ENCODE measurements at regions not wholly inside any gene's neighbourhood (a gene's known extent, or its start where the extent isn't known, plus 50 kb on each side); places are given as distances from the start of the nearest gene placed in this dataset.

DNA sequence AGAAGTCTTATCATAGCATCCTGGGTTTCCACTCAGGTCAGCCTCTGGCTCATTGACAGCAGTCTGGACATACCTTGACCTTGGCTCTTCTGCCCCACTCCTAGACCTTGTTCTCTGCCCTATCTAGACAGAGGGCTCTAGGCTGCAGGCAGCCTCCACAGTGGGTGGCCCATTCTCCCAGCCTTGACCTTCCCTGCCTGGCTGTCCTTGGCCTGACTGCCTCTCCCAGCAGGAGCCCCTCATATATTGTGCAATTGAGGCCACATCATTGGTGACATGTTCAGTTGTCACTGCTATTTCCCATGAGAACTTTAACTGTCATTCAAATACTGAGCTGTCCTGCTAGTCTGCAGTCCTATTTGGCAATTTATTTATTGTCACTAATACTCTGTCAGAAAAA, 503.4 kb downstream of the PLXNA4 start:
- no peak for DNase-seq (ENCODE audit: low read depth)

DNA sequence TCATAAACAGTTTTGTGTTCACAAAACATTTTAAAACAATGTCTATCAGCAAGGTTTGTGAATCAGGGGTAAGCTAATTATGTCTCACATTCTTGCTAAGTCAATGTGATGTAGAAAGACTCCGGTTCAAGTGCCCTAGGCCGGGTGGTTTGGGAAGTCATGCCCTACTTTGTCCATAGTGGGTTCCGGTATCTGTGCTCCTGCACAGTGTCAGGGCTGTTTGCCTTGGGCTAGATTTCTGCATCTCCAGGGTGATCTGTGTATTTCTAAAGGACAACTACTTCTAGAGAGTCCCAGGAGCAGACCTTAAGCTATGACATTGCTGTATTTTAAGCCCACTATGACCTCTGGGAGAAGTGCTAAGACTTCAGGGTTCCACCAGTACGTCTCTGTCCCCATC, 504.1 kb downstream of the PLXNA4 start:
- DNase-seq (ENCODE audit: low read depth), result no peak

DNA sequence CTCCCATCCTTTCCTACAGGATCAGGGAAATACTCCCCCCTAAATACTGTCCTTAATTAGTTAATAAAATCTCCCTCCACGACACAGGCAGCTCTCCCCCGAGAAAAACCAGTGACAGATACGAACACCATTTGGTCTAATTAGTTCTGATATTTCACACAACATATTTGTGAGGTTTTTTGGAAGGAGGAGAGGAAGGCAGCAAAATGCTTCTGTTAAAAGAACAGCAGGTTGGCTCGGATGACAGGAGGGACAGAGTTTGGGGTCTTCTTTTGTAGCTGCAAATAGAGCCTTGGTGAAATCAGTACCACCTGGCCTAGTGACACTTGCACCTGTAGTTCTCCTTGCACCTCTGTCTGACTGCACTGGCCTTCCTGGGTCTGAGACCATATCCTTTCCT, 507.0 kb downstream of the PLXNA4 start:
- DNase-seq (ENCODE audit: low read depth), result no peak

DNA sequence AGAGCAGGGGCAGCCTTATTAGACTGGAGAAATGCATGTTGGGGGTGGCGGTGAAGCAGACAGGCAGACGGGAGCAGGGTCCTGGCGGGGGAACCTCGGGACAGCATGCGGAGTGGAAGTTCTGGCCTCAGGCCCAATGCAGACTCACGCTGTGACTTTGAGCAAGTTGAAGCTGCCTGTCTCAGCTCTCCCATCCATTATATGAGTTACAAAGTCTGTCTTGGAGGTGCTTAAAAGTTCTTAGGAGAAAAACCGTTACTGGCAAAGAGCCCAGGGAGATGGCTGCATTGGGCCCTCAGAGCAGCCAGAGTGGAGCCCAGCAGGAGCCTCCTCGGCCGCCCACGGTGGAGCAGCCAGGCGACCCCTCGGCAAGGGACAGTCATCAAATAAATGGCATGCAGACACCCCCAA, 509.5 kb downstream of the PLXNA4 start:
- no peak for DNase-seq (ENCODE audit: low read depth)

DNA sequence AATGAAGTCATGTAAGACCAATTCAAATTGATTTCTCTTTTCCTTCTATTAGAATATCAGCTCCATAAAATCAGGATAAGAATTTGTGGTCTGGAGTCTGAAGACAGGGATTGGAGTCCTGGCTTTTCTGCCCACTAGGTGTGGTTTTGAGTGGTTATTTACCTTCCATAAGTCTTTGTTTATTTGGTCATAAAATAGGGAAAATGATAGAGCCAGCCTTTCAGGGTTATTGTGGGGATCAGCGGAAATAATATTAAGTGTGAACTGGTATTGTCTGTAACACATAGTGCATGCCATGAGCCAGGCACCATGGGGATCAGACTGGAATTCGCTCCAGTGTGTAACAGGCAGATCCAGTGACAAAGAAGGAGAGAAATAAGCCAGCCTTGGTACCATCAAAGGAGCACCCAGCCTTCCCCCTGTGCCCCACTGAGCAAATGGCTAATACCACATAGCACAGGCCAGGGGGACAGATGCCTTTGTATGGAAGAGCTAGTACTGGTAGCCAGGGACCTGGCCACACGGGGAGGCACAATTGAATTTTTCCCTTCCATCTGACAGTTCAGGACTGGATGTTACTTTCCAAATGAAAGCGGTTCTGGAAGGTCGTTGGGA, 509.7 kb upstream of the PODXL start:
- DNase-seq (ENCODE audit: low read depth), result no peak

DNA sequence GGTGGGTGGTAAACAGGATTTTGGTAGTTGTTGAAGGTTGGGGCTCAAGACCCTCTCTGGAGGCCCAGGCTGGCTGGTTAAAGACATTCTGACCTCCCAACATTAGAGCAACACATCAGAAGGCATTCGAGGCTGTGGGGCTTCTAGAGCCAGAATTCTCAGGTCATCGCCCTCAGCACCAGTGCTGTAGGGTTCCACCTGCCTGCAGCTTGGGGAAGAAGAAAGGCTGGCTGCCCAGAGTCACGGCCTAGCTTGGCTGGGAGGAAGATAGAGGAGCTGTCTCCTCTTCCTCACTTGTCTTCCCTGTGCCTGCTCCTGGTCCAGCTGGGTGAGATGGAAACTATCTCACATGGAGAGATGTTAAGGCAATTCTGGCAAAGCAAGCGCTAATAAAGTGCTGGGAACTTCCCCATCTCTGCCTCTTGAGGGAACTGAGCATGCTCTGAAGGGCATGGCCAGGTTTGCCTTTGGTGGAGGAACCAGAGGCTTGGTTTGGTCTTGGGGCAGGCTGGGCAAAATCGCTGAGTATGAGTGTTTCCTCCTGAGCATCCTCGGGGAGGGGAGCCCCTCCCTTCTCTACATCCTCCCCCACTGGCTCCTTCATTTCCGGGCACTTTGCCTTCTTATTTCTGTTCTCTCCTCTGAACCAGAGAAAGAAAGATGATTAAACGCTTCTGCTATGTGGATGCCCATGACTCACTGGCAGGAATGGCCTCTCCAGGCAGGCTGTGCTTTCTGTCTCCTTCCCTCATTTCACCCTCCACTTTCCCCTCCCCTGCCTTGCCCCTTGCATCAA, 509.0 kb upstream of the PODXL start:
- no peak for DNase-seq (ENCODE audit: low read depth)

DNA sequence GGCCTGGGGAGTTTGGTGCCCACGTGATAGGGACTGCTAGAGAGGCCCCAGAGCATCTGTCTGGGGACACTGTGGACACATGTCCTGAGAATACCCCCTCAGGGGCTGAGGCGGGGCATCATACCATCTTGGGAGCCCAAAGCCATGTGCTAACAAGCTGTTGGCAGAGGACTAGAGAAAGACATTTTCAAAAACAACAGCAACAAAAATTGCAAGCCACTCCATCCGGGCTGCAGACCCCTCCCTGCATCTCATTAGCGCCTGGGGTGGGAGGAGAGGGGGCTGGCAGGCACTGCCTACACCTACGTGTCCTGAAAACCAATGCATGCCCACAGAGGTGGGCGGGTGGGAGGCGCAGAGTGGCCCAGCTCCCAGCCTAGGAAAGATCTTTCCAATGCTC, 507.4 kb upstream of the PODXL start:
- no peak for DNase-seq (ENCODE audit: low read depth)

DNA sequence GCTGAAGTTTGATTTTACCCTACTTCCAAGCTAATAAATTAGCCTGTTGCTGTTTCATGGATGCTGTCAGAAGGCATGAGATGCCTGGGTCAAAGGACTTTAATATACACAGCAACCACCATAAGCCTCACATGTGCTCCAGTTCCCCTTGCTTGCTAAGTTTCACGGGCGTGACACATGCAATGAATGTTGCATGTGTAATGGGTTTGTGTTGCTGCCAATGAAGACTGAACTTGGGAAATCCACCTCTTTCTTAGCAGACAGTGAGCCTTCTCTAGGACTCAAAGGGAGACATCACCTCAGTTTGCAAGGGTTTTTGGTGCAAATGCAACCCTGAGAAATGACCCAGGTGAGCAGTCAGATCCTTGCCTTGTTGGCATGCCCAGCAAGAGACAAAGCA, 505.5 kb upstream of the PODXL start:
- no peak for DNase-seq (ENCODE audit: low read depth)

DNA sequence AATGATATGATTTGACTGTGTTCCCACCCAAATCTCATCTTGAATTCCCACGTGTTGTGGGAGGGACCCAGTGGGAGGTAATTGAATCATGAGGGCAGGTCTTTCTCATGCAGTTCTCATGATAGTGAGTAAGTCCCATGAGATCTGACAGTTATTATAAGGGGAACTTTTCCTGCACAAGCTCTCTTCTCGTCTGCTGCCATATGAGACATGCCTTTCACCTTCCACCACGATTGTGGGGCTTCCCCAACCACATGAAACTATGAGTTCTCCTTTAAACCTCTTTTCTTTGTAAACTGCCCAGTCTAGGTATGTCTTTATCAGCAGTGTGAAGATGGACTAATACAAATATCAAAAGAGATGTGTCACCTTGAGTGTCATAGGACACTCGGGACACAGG, 502.7 kb upstream of the PODXL start:
- DNase-seq (ENCODE audit: low read depth), result no peak

DNA sequence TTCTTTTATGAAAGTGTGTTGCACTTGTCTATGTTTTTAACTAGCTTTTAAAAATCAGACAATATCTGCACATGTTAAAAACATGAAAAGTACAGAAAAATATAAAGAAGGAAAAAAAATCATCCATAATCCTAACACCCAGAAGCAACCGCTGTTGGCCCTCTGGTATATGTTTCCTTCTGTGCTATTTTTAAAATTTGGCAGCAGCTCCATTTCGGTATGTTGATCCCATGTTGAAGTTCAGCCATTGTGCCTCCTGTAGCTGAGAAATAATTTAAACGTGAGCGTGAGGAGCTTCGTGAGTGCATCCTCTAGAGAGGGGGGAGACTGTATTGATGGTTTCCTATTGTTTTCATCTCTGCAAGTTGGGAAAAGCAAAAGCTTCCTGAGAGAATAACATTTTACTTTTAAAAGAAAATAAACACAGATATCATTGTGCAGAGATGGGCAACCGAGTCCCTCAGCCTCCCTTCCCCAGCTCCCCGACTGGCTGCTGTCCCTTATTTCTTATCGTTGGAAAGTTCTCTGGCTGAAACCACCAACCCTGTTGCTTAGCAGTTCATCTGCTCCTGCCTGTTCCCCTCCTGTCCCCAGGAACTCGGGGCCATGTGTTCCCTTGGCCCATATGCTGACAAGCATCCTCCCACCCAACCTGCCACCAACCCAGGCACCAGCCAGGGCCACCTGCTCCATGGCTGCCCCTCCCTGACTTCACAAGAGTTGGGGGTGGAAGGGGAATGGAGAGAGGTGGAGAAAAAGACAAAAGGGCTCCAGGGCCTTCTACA, 499.1 kb upstream of the PODXL start:
- no peak for DNase-seq (ENCODE audit: low read depth)

DNA sequence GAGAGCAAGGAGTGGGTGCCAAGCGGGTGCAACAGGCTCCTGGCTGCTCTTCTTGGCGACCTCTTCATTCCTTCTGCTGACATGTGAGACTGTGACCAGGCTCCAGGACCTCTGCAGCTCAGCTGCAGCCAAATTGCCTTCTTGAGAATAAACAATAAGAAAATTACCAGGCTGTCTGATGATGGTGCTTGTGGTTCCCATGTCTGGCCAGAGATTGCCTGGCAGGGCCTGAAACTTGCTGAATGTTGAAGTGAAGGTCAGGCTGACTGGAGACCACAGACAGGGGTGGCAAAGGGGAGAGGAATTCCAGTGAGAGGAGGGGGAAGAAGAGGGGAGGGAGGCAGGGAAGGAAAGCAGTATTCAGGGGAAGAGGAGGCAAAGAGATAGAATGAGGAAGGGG, 497.4 kb upstream of the PODXL start:
- DNase-seq (ENCODE audit: low read depth), result no peak

DNA sequence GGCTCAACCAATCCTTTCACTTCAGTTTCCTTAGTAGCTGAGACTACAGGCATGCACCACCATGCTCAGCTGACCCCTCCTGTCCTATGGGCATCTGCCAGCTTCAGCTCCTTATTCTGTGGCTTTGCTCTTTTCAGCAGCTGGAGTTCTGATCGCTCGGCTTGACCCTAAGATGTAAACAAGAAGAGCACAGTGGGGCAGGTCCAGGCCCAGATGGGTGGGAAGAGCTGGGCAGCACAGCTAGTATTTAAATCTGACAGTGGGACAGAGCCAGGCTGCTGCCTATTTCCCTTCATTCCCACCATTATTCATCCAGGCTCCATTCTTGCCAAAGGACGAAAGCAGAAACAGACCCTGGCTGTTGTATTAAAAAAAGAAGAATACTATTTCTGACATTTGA, 494.9 kb upstream of the PODXL start:
- no peak for DNase-seq (ENCODE audit: low read depth)

DNA sequence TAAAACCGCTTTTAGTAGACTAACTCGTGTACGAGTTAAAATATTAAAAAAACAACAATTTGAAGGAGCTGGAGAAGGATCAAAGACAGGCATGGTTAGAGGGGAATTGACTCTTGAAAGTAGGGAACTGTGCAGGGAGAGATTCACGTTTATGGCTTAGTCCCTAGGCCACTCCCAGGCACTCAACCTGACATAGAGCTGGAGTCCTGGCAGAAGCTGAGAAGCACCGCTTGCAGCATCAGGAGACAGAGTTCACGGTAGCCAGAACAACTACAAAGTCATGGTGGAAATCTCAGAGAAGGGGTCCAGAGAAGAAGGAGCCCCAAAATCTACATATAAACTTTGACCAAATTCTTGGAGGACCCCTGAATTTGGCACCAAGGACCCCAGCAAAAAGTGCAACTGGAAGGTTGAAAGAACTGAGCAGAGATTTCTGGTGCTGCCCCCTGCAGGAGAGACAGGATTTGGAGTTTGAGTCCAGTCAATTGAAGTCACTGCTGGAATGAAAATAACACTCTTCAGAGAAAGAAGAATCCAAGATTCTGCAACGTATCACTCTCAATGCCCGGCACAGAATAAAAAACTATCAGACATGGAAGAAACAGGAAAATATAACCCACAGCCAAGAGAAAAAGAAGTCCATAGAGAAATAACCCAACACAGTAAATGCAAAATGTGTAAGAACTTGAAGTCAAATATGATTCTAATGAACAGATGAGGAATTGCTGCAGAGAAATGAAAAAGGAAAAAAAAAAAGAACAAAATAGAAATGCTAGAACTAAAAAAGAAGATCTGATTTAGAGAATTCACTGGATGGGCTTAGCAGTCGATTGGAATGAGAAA, 493.3 kb upstream of the PODXL start:
- peak; percentile 14 for DNase-seq (ENCODE audit: low read depth)

DNA sequence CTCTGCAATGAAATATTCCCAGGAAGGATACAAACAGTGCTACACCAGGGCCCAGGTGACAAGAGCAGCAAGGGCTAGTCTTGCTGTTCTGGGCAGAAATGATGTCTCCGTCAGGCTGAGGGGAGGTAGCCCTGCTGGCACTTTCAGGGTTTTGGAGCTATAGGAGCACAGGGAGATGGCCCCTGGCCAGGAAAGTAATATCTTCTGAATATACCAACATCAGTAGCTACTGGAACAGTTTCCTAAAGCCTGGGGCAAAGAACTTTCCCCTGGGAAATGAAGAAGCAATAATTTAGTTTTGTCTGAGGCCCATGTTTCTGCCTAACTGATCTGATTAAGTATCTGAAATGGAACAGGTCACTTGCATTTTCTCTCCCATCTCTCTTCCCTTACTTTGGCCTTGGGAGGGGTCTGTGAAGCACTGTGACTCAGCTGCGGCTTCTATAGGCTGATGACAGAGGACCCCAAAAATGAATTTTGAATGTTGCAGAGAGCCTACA, 489.1 kb upstream of the PODXL start:
- DNase-seq (ENCODE audit: low read depth), result no peak

DNA sequence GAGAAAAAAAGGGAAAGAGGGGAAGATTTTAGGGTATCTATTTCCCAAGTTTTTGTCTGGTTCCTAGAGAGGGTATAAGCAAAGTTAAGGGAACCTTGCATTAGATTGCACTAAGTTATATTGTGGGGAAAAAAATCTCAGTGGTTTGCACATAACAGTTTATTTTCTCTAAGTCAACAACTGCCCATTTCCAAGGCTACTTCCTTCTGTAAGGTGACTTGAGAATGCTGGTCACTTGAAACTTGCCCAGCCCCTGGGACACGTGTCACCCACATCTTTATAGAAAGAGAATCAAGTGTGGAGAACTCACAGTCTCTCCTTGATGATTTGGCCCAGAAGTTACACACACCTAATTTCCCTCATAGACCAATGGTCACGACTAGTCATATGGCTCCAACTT, 488.6 kb upstream of the PODXL start:
- no peak for DNase-seq (ENCODE audit: low read depth)

DNA sequence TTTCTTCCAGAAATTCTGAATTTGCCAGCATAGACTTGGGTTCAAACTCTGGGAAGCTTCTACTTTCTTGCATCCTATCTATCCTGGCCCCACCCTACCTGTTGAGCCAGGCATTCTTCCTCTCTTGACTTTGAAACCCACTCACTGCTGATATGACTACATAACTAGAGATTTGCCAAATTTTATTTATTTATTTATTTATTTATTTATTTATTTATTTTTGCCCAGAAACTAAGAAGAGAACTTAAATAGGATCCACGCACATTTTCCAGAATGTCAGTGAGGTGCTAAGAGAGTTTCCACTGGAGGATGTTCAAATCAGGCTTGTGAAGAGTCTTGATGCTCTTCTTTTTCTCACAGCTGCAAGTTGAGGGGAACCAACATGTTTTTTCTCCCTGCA, 487.8 kb upstream of the PODXL start:
- no peak for DNase-seq (ENCODE audit: low read depth)

DNA sequence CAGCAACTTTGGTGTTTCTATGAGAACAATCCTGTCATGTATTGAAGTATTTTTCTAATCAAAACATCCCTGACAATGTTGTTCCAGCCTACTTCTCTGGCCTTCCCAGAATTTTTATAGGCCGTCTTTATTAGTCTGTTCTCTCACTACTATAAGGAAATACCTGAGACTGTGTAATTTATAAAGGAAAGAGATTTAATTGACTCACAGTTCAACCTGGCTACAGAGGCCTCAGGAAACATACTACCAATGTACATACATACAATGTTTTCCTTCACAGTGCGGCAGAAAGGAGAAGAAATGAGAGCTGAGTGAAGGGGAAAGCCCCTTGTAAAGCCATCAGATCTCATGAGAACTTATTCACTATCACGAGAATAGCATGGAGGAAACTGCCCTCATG, 484.7 kb upstream of the PODXL start:
- no peak for DNase-seq (ENCODE audit: low read depth)

DNA sequence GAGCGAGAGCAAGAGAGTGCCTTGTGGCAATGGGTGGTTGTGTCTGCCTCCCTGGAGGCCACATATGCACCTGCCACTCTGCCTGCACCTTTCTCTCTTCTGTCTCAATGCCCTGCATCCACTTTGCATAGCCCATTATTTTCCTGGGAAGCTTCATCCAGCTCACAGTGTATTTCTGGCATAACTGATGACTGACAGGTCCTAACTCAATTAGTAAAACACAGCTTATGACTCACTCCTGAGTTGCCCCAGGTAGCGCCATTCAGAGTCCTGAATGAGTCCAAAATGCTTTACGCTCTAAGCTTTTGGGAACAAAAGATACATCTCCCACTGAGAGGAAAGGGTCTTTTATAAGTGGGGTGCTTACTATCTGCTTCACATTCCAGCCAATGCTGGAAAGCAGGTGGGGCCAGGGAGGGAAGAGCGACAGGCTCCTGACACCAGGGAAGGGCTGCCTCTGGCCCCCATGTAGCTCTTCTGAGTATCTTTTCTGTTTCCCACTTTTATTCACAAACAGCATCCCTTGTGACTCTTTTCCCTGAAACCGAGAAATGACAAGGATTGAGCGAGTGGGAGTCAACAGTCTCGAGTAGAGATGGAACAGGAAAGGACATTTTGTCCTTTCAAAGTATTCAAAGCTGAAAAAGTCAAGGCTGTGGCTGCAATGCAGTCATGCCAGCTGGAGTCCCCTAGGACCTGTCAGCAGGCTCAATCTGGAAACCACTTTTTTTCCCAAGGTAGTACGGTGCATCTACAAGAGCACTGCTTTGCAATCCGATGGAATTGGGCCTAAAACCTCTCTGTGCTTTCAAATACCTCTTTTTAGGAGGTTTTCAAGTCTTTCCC, 479.3 kb upstream of the PODXL start:
- DNase-seq (ENCODE audit: low read depth), result no peak

DNA sequence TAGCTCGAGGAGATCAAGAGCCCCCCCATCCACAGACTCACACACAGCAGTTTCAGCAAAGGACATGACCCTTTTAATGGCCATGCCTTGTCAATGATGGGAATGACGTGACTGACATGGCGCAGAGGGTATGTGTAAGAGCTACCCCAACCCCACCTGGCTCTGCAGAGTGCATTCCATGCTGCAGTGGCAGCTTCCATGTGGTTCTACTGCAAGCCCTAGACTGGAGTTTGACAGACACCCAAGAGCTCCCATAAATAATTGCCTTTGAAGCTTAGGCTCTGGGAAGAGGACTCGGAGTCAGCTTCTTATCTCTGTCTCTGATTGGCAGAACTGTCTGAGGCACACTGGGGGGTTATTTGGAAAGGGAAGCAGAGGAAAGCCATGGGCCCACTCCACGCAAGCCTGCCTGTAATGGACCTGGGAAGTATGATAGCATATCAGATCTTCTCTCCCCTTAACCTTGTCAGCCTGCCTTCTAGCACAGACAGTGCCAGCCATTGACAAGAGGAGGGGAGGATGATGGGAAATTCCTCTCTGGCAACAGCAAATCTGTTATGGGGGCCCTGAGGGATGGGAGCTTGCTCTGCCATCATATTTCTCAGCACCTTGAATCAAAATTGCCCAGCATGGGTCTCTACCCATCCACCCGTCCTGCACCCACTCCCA, 478.5 kb upstream of the PODXL start:
- no peak for DNase-seq (ENCODE audit: low read depth)

DNA sequence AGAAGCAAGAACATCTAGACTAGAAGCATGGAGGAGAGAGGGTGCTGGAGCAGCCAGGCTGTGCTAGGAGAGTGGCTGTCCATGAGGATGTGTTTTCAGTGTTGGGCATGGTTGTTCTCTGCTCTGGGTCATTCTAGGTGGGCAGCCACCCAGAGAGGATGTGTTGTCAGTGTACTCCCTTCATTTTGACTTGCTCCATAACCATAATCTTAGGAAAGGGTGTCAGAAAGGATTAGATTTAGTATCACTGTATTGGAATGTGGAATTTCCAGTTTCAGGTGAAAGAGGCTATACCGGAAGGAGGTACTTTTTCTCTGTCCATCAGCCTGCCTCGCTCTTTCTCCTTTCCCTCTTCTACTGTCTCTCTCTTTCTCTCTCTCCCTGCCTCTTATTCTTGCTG, 474.5 kb upstream of the PODXL start:
- DNase-seq (ENCODE audit: low read depth), result no peak

Data from stimulated activated CD8-positive, alpha-beta memory T cell treated with anti-CD3 and anti-CD28 coated beads, Interleukin-7, amount 100 ng/mL, for 24 hours (primary cell).